Breast epithelium (tissue), 4 donors: ENCODE measurements at regions not wholly inside any gene's neighbourhood (a gene's known extent, or its start where the extent isn't known, plus 50 kb on each side); places are given as distances from the start of the nearest gene placed in this dataset.

Experiments used
- DNase-seq, 2 donors: peaks; one replicate each; pipeline ENCODE4 v3.0.0-alpha.2; 2019; ENCODE audit warnings: low spot score in 2 of 2
- H3K27ac ChIP-seq, 2 donors: fragments of 200-600 bp; sonication (generic) in 1 of 2; one replicate each; pipeline ENCODE4 v1.5.1; 2016 to 2019; ENCODE audit warnings: mild to moderate bottlenecking in 1 of 2
- H3K27me3 ChIP-seq, 2 donors: fragments of 200-600 bp; sonication (generic) in 1 of 2; one replicate each; pipeline versions ENCODE4 v1.5.1 to v1.6.0; 2017 to 2019; ENCODE audit warnings: control low read depth in 1 of 2, mild to moderate bottlenecking in 1 of 2
- H3K36me3 ChIP-seq: fragments of 200-600 bp; one replicate; pipeline ENCODE4 v1.5.1; 2019
- H3K4me1 ChIP-seq, 2 donors: fragments of 200-600 bp; sonication (generic); one replicate each; pipeline ENCODE4 v1.5.1; 2016 to 2019; ENCODE audit warnings: control low read depth in 1 of 2
- H3K4me3 ChIP-seq, 3 donors: fragments of 200-600 bp; sonication (generic); 1 replicate in 2 of 3; 2 replicates in 1 of 3; pipeline ENCODE4 v1.5.1; 2016 to 2019; ENCODE audit warnings: mild to moderate bottlenecking in 3 of 3, moderate library complexity in 2 of 3
- H3K9me3 ChIP-seq, 2 donors: fragments of 200-600 bp; sonication (generic) in 1 of 2; one replicate each; pipeline ENCODE4 v1.5.1; 2016 to 2019; ENCODE audit warnings: control low read depth in 1 of 2
- CTCF ChIP-seq, 3 donors: fragments of 450-650 bp; IDR thresholded peaks; one replicate each; pipeline ENCODE4 v1.5.1; 2016 to 2017; ENCODE audit warnings: antibody characterized with exemption in 3 of 3, mild to moderate bottlenecking in 3 of 3, moderate library complexity in 3 of 3
- POLR2A ChIP-seq: fragments of 450-650 bp; IDR thresholded peaks from one replicate; pipeline ENCODE4 v1.6.1; 2016; ENCODE audit warnings: antibody characterized with exemption, mild to moderate bottlenecking, moderate library complexity
- POLR2AphosphoS5 ChIP-seq, 3 donors: sonication (generic); formaldehyde crosslinking; IDR thresholded peaks; one replicate each; pipeline ENCODE4 v1.6.1; 2017; ENCODE audit warnings: antibody characterized with exemption in 3 of 3
- intact Hi-C: fragments of 100-400 bp; cut with DNase I; formaldehyde crosslinking; loops from one replicate; pipeline ENCODE4 v1.15.1; 2023; ENCODE audit warnings: low total_unique reads

GRCh38 chr9:107667231-107668070 is 177.9 kb upstream of the KLF4 start:
- TF ChIP-seq POLR2A = no peak
- no peak for TF ChIP-seq CTCF (IDR thresholded peaks at IDR 0.05)
- no peak for TF ChIP-seq POLR2AphosphoS5 (IDR thresholded peaks at IDR 0.05)
- intact Hi-C loops = no loop called here
- no peak for DNase-seq
- H3K4me1 ChIP-seq = no peaks in the 10 kb centered on the region
- no peaks in the 10 kb centered on the region for H3K36me3 ChIP-seq
- H3K27me3 ChIP-seq = no peaks in the 10 kb centered on the region
- H3K27ac ChIP-seq = peak overlapping the region in 1 of 2 donors; percentile 63
- no peak overlapping the region for H3K4me3 ChIP-seq
- no peaks in the 10 kb centered on the region for H3K9me3 ChIP-seq

DNA sequence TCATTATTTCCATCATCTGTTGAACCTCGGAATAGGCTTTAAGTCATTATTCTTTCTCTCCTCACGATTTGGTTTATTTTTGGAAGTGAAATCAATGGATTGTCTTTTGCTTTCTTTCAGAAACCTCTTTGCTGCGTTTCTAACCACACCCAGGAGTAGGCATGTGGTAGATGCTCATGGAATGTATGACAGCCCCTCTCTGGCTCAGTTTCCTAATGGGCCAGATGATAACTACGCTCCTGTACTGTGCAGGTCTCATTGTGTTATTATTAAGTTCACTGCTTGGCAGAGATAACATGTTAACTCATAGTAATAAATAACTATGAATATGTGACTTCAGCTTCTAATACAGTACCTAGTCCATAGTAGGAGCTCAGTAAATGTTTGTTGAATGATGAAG is 175.5 kb upstream of the KLF4 start:
- no peak for DNase-seq
- intact Hi-C loops = no loop called here
- no peak for TF ChIP-seq POLR2AphosphoS5 (IDR thresholded peaks at IDR 0.05)
- TF ChIP-seq CTCF (IDR thresholded peaks at IDR 0.05) = no peak
- TF ChIP-seq POLR2A = no peak
- no peaks in the 10 kb centered on the region for H3K36me3 ChIP-seq
- no peaks in the 10 kb centered on the region for H3K4me1 ChIP-seq
- H3K27me3 ChIP-seq = no peaks in the 10 kb centered on the region
- H3K4me3 ChIP-seq = no peak overlapping the region
- H3K27ac ChIP-seq = no peak overlapping the region
- H3K9me3 ChIP-seq = no peaks in the 10 kb centered on the region

DNA sequence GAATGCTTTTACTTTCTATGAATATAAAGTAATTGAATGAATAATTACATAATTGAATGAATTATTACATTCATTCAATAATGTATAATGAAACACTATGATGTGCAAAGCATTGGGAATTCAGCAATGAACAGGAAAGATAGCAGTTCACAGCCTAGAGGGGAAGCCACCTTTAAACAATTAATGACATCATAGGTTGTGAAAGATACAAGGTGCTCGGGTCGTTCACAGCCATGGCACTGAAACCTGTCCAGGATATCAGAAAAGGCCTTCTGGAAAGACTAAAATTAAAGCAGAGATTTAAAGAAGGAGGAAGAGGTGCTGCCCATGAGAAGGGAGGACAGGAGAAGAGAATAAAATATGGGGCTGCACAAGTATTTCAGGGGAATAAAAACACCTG is 171.4 kb upstream of the KLF4 start:
- Histone ChIP-seq H3K27ac (no peak overlapping the region), H3K4me1 (no peaks in the 10 kb centered on the region), H3K27me3 (no peaks in the 10 kb centered on the region), H3K4me3 (no peak overlapping the region), H3K9me3 (no peaks in the 10 kb centered on the region), H3K36me3 (no peaks in the 10 kb centered on the region)
- intact Hi-C loops = no loop called here
- DNase-seq = no peak
- TF ChIP-seq POLR2AphosphoS5 (IDR thresholded peaks at IDR 0.05) (no peak), CTCF (IDR thresholded peaks at IDR 0.05) (no peak), POLR2A (no peak)

GRCh38 chr9:107653263-107653821 is 163.8 kb upstream of the KLF4 start:
- TF ChIP-seq POLR2AphosphoS5 (IDR thresholded peaks at IDR 0.05) (no peak), POLR2A (no peak), CTCF (IDR thresholded peaks at IDR 0.05) (no peak)

GRCh38 chr9:107650995-107651394 is 161.4 kb upstream of the KLF4 start:
- no peak for TF ChIP-seq POLR2A
- TF ChIP-seq CTCF (IDR thresholded peaks at IDR 0.05) = no peak
- TF ChIP-seq POLR2AphosphoS5 (IDR thresholded peaks at IDR 0.05) = no peak
- intact Hi-C loops = no loop called here

More at GRCh38 chr9:107653263-107653821, 163.8 kb upstream of the KLF4 start:
- H3K9me3 ChIP-seq = no peaks in the 10 kb centered on the region
- H3K27ac ChIP-seq = no peak overlapping the region
- H3K27me3 ChIP-seq = no peaks in the 10 kb centered on the region
- DNase-seq = no peak
- H3K4me1 ChIP-seq = no peaks in the 10 kb centered on the region
- H3K4me3 ChIP-seq = no peak overlapping the region
- no peaks in the 10 kb centered on the region for H3K36me3 ChIP-seq
- intact Hi-C loops = no loop called here

More at GRCh38 chr9:107650995-107651394, 161.4 kb upstream of the KLF4 start:
- Histone ChIP-seq H3K4me1 (no peaks in the 10 kb centered on the region), H3K36me3 (no peaks in the 10 kb centered on the region), H3K27me3 (no peaks in the 10 kb centered on the region), H3K4me3 (no peak overlapping the region), H3K9me3 (no peaks in the 10 kb centered on the region), H3K27ac (no peak overlapping the region)
- DNase-seq = no peak
